ENCODE measurements at regions not wholly inside any gene's neighbourhood (a gene's known extent, or its start where the extent isn't known, plus 50 kb on each side); places are given as distances from the start of the nearest gene placed in this dataset.

DNA sequence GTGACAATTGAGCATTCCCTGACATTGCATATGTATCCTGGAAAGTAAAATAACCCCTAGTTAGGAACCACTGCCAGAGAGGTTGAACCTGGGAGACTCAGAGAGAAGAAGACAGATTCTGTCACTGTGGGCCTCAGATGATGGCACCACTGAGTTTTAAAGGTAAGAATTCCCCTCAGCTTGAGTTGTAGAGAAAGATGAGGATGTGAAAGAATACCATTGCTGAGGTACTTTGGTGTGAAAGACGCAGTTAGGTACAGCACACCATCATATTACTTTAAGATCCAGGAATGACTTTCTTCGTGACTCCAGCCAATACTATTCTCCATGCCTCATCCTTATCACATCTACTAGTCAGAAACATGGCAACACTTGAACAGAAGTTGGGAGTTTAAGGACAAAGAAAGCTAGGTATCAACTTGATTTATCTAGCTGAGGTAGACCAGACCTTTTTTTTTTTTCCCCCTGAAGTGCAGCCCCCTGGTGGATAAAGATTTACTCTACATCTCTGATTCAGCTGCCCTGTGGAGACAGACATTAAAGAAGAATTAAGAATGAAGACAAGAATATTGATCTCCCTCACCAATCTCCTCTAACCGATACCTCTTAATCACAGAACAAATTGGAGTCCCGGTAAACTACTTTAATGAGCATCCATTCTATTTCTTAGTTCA is 630.5 kb upstream of the FANCL start:
- Histone ChIP-seq H3K27me3 (ENCODE audit: control insufficient read depth in 2 of 2, insufficient read depth in 1 of 2, low read length in 1 of 2) (no peaks in the 10 kb centered on the region), H3K36me3 (ENCODE audit: control insufficient read depth in 2 of 2, insufficient read depth in 2 of 2, low read length in 1 of 2) (no peaks in the 10 kb centered on the region), H3K4me1 (ENCODE audit: control insufficient read depth in 2 of 2, insufficient read depth in 2 of 2, low read length in 2 of 2) (peaks cover 0 to 2% of the 10 kb centered on the region in 2 donors), H3K4me3 (ENCODE audit: low read length in 2 of 2) (no peak overlapping the region), H3K27ac (ENCODE audit: low read depth in 1 of 2, low read length in 1 of 2) (no peak overlapping the region), H3K9me3 (ENCODE audit: control insufficient read depth in 2 of 2, insufficient read depth in 1 of 2, low read length in 1 of 2) (no peaks in the 10 kb centered on the region)
- 94% methylated on average over 4 of the region's 4 CpGs for WGBS
- DNase-seq (ENCODE audit: low read depth in 6 of 9, low spot score in 9 of 9), result peak in 1 of 9 donors; percentile 36

DNA sequence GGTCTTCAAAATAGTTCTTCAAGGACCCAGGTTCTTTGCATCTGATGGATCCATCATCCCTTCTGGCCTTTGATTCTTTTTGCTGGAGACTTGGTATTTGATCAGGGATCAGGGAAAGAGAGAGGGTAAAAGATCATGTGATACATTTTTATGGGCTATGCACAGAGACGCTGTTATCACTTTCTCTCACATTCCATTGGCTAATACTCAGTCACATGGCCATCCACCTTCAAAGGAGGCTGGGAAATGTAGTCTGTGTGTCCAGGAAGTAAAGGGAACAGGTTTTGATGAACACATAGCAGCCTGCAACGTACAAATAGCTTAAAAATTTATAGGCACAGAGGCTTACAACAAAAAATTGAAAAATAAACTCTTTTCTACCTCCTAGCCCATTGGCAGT is 629.6 kb upstream of the FANCL start:
- DNase-seq (ENCODE audit: low read depth in 6 of 9, low spot score in 9 of 9), result peak in 2 of 9 donors; percentile 6 to 32
- peaks cover 0 to 10% of the 10 kb centered on the region in 2 donors for H3K4me1 ChIP-seq (ENCODE audit: control insufficient read depth in 2 of 2, insufficient read depth in 2 of 2, low read length in 2 of 2)
- whole genome bisulfite sequencing, result 90% methylated on average over 2 of the region's 2 CpGs
- no peaks in the 10 kb centered on the region for H3K27me3 ChIP-seq (ENCODE audit: control insufficient read depth in 2 of 2, insufficient read depth in 1 of 2, low read length in 1 of 2)
- H3K36me3 ChIP-seq (ENCODE audit: control insufficient read depth in 2 of 2, insufficient read depth in 2 of 2, low read length in 1 of 2), result no peaks in the 10 kb centered on the region
- no peak overlapping the region for H3K27ac ChIP-seq (ENCODE audit: low read depth in 1 of 2, low read length in 1 of 2)
- no peak overlapping the region for H3K4me3 ChIP-seq (ENCODE audit: low read length in 2 of 2)
- H3K9me3 ChIP-seq (ENCODE audit: control insufficient read depth in 2 of 2, insufficient read depth in 1 of 2, low read length in 1 of 2), result no peaks in the 10 kb centered on the region

DNA sequence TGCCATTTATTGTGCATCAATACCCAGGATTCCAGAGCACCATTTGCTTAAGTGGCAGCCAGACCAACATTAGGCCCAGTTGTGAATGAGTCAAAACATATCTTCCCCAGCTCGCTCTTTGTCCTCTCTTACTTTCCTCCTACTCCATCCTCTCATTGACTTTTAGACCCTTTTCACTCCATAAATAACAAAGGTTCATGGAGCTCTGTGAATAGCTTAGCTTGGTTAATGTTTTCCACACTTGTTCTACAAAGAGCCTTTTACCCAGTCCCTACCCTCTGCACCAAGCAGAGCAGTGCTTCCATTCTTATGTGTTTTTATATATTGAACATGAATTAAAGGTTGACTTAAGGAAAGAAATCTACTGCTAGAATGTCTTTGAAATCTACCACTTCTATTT is 625.8 kb upstream of the FANCL start:
- Histone ChIP-seq H3K27ac (ENCODE audit: low read depth in 1 of 2, low read length in 1 of 2) (no peak overlapping the region), H3K27me3 (ENCODE audit: control insufficient read depth in 2 of 2, insufficient read depth in 1 of 2, low read length in 1 of 2) (peaks cover 0 to 3% of the 10 kb centered on the region in 2 donors), H3K4me1 (ENCODE audit: control insufficient read depth in 2 of 2, insufficient read depth in 2 of 2, low read length in 2 of 2) (peaks cover 2 to 12% of the 10 kb centered on the region in 2 donors), H3K9me3 (ENCODE audit: control insufficient read depth in 2 of 2, insufficient read depth in 1 of 2, low read length in 1 of 2) (no peaks in the 10 kb centered on the region), H3K4me3 (ENCODE audit: low read length in 2 of 2) (no peak overlapping the region), H3K36me3 (ENCODE audit: control insufficient read depth in 2 of 2, insufficient read depth in 2 of 2, low read length in 1 of 2) (no peaks in the 10 kb centered on the region)
- no peak for DNase-seq (ENCODE audit: low read depth in 6 of 9, low spot score in 9 of 9)
- WGBS, result 100% methylated on average over 1 of the region's 1 CpG

DNA sequence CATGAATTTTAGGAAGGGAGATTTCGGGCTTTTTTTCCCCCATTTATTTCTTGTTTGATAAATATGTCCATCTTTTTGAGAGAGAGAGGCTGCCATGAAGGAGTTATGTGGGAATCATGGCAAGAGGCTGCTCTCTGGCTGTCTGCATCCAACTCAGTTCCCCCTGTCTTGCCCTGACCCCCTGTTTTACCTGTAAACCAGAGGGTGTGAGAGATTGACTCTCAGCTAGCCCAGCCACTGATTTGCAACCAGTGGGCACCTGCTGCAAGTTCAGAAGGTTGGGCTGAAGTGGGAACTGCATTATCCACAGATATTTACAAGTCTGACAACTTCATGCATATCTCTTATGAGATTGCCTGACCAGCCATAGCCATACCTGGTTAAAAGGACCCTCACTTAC is 625.4 kb upstream of the FANCL start:
- Histone ChIP-seq H3K4me3 (ENCODE audit: low read length in 2 of 2) (no peak overlapping the region), H3K27me3 (ENCODE audit: control insufficient read depth in 2 of 2, insufficient read depth in 1 of 2, low read length in 1 of 2) (peaks cover 0 to 3% of the 10 kb centered on the region in 2 donors), H3K9me3 (ENCODE audit: control insufficient read depth in 2 of 2, insufficient read depth in 1 of 2, low read length in 1 of 2) (no peaks in the 10 kb centered on the region), H3K27ac (ENCODE audit: low read depth in 1 of 2, low read length in 1 of 2) (no peak overlapping the region), H3K36me3 (ENCODE audit: control insufficient read depth in 2 of 2, insufficient read depth in 2 of 2, low read length in 1 of 2) (no peaks in the 10 kb centered on the region), H3K4me1 (ENCODE audit: control insufficient read depth in 2 of 2, insufficient read depth in 2 of 2, low read length in 2 of 2) (peaks cover 2 to 12% of the 10 kb centered on the region in 2 donors)
- no peak for DNase-seq (ENCODE audit: low read depth in 6 of 9, low spot score in 9 of 9)
- WGBS, result 56% methylated on average over 1 of the region's 1 CpG

DNA sequence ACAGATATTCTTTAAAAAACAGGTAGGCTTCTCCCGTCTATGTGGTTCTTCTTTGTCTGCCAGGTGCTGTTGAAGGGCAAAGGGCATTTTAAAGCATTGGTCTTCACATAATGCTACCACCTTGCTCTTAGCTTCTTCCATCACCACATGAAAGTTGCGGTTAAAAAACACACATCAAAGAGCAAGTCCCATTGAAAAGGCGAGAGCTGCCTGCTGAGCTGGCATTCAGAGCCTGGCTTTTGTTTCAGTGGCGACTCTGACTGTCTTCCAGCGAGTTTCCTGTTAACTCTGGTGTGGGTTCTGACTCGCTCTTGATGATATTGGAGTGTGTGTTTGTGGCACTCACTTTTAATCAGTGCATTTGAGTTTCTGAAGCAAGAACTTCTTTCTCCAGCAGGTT is 624.9 kb upstream of the FANCL start:
- 4% methylated on average over 6 of the region's 6 CpGs for WGBS
- DNase-seq (ENCODE audit: low read depth in 6 of 9, low spot score in 9 of 9), result peak; percentile 14 to 77 (median 27)
- H3K36me3 ChIP-seq (ENCODE audit: control insufficient read depth in 2 of 2, insufficient read depth in 2 of 2, low read length in 1 of 2), result no peaks in the 10 kb centered on the region
- H3K27me3 ChIP-seq (ENCODE audit: control insufficient read depth in 2 of 2, insufficient read depth in 1 of 2, low read length in 1 of 2), result peaks cover 0 to 3% of the 10 kb centered on the region in 2 donors
- no peaks in the 10 kb centered on the region for H3K9me3 ChIP-seq (ENCODE audit: control insufficient read depth in 2 of 2, insufficient read depth in 1 of 2, low read length in 1 of 2)
- peaks cover 2 to 12% of the 10 kb centered on the region in 2 donors for H3K4me1 ChIP-seq (ENCODE audit: control insufficient read depth in 2 of 2, insufficient read depth in 2 of 2, low read length in 2 of 2)
- H3K4me3 ChIP-seq (ENCODE audit: low read length in 2 of 2), result no peak overlapping the region
- H3K27ac ChIP-seq (ENCODE audit: low read depth in 1 of 2, low read length in 1 of 2), result no peak overlapping the region

DNA sequence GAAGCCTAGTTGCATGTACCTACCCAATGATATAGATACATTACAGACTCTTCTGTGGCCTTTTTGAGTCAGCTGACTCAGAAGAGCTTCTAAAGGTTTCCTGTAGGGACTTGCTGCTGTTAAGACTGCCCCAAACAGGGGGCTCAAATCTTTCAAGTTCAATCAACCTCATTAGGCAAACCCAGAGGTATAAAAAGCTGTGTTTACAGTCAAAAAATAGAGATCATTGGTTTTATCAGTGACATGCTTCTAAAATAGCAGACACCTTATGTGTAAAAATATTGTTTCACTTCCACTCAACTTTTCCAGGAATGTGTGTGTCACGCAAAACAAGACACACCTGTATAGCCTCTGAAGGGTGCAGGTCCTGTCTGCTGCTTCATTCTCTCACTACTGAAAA is 624.3 kb upstream of the FANCL start:
- peaks cover 2 to 12% of the 10 kb centered on the region in 2 donors for H3K4me1 ChIP-seq (ENCODE audit: control insufficient read depth in 2 of 2, insufficient read depth in 2 of 2, low read length in 2 of 2)

DNA sequence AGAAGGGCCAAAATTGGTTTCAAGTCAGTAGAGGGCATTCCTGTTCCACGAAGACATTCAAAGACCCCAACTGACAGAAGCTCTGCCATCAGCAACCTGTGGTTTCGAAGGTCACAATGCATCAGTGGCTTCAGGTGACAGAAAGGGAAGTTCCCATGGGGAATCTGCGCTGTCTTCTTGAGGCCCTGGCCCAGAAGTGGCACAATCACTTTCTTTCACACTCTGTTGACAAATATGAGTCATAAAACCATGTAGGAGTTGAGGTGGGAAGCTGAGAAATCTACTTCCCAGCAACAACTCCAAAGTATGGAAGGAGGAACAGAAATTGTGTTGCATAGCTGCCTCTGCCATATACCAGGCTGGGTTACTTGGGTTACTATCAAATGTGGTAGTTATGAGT is 621.1 kb upstream of the FANCL start:
- H3K27me3 ChIP-seq (ENCODE audit: control insufficient read depth in 2 of 2, insufficient read depth in 1 of 2, low read length in 1 of 2), result peaks cover 0 to 3% of the 10 kb centered on the region in 2 donors
- no peaks in the 10 kb centered on the region for H3K9me3 ChIP-seq (ENCODE audit: control insufficient read depth in 2 of 2, insufficient read depth in 1 of 2, low read length in 1 of 2)
- no peak overlapping the region for H3K4me3 ChIP-seq (ENCODE audit: low read length in 2 of 2)
- no peaks in the 10 kb centered on the region for H3K36me3 ChIP-seq (ENCODE audit: control insufficient read depth in 2 of 2, insufficient read depth in 2 of 2, low read length in 1 of 2)
- DNase-seq (ENCODE audit: low read depth in 6 of 9, low spot score in 9 of 9), result no peak
- H3K27ac ChIP-seq (ENCODE audit: low read depth in 1 of 2, low read length in 1 of 2), result no peak overlapping the region
- WGBS, result 82% methylated on average over 3 of the region's 3 CpGs
- peaks cover 2 to 12% of the 10 kb centered on the region in 2 donors for H3K4me1 ChIP-seq (ENCODE audit: control insufficient read depth in 2 of 2, insufficient read depth in 2 of 2, low read length in 2 of 2)

More for the DNA sequence above, 624.3 kb upstream of the FANCL start:
- DNase-seq (ENCODE audit: low read depth in 6 of 9, low spot score in 9 of 9), result no peak
- Histone ChIP-seq H3K27me3 (ENCODE audit: control insufficient read depth in 2 of 2, insufficient read depth in 1 of 2, low read length in 1 of 2) (peaks cover 0 to 3% of the 10 kb centered on the region in 2 donors), H3K4me3 (ENCODE audit: low read length in 2 of 2) (no peak overlapping the region), H3K27ac (ENCODE audit: low read depth in 1 of 2, low read length in 1 of 2) (no peak overlapping the region), H3K36me3 (ENCODE audit: control insufficient read depth in 2 of 2, insufficient read depth in 2 of 2, low read length in 1 of 2) (no peaks in the 10 kb centered on the region), H3K9me3 (ENCODE audit: control insufficient read depth in 2 of 2, insufficient read depth in 1 of 2, low read length in 1 of 2) (no peaks in the 10 kb centered on the region)
- 93% methylated on average over 1 of the region's 1 CpG for WGBS

DNA sequence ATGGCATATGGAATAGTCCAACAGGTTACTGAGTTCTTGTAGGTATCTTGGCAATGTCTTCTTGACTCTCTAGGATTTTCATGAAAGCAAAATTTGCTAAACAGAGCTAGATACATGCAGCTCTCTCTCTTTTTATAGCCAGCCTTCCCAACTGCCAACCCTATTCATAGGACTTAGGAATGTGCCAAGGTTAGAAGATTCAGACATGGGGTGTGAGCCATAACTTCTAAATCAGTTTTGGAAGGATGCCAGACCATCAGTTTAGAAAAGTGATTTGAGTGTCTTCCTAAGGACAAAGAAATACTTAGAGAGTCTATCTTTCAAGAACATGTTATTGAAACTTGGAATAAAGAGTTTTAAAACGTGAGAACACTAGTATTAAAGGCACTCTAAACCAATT is 619.5 kb upstream of the FANCL start:
- no peak for DNase-seq (ENCODE audit: low read depth in 6 of 9, low spot score in 9 of 9)
- H3K27me3 ChIP-seq (ENCODE audit: control insufficient read depth in 2 of 2, insufficient read depth in 1 of 2, low read length in 1 of 2), result peaks cover 0 to 3% of the 10 kb centered on the region in 2 donors
- no peak overlapping the region for H3K4me3 ChIP-seq (ENCODE audit: low read length in 2 of 2)
- no peaks in the 10 kb centered on the region for H3K36me3 ChIP-seq (ENCODE audit: control insufficient read depth in 2 of 2, insufficient read depth in 2 of 2, low read length in 1 of 2)
- peaks cover under 1 to 2% of the 10 kb centered on the region in 2 donors for H3K4me1 ChIP-seq (ENCODE audit: control insufficient read depth in 2 of 2, insufficient read depth in 2 of 2, low read length in 2 of 2)
- no peaks in the 10 kb centered on the region for H3K9me3 ChIP-seq (ENCODE audit: control insufficient read depth in 2 of 2, insufficient read depth in 1 of 2, low read length in 1 of 2)
- 83% methylated on average over 1 of the region's 1 CpG for WGBS
- H3K27ac ChIP-seq (ENCODE audit: low read depth in 1 of 2, low read length in 1 of 2), result no peak overlapping the region

DNA sequence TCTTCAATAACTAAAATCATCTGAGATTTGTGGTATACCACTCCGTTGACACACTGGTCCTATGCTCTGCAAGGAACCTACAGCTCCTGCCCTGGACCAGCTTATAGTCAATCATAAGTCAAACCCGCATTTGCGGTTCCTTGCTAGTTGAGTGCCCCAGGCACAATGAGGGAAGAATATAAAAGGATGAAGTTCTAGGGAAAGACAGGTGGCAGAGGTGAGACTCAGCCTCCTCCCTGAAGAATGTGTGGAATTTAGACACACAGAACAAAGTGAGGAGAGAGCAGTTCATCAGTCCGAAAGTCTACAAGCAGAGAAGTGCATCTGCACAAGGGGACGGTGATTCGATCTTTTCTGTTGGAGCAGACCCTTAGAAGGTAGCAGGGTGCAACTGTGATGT is 615.0 kb upstream of the FANCL start:
- Histone ChIP-seq H3K9me3 (ENCODE audit: control insufficient read depth in 2 of 2, insufficient read depth in 1 of 2, low read length in 1 of 2) (no peaks in the 10 kb centered on the region), H3K27ac (ENCODE audit: low read depth in 1 of 2, low read length in 1 of 2) (no peak overlapping the region), H3K4me1 (ENCODE audit: control insufficient read depth in 2 of 2, insufficient read depth in 2 of 2, low read length in 2 of 2) (no peaks in the 10 kb centered on the region), H3K36me3 (ENCODE audit: control insufficient read depth in 2 of 2, insufficient read depth in 2 of 2, low read length in 1 of 2) (no peaks in the 10 kb centered on the region), H3K27me3 (ENCODE audit: control insufficient read depth in 2 of 2, insufficient read depth in 1 of 2, low read length in 1 of 2) (no peaks in the 10 kb centered on the region), H3K4me3 (ENCODE audit: low read length in 2 of 2) (no peak overlapping the region)
- 96% methylated on average over 6 of the region's 6 CpGs for WGBS
- DNase-seq (ENCODE audit: low read depth in 6 of 9, low spot score in 9 of 9), result no peak
